ENCODE measurements at regions not wholly inside any gene's neighbourhood (a gene's known extent, or its start where the extent isn't known, plus 50 kb on each side); places are given as distances from the start of the nearest gene placed in this dataset.

GRCh38 chr14:82504894-82505293, 971.2 kb upstream of the SEL1L start:
- Histone ChIP-seq H3K36me3 (ENCODE audit: control insufficient read depth in 2 of 2, extremely low read depth in 1 of 2, insufficient read depth in 2 of 2, low read length in 2 of 2) (no peaks in the 10 kb centered on the region), H3K9me3 (replicated peaks; ENCODE audit: control insufficient read depth, insufficient read depth, low read length) (peaks cover 2% of the 10 kb centered on the region), H3K27me3 (ENCODE audit: control insufficient read depth in 2 of 2, insufficient read depth in 2 of 2, low read length in 2 of 2) (no peaks in the 10 kb centered on the region), H4K20me1 (replicated peaks; ENCODE audit: control insufficient read depth, extremely low read depth, insufficient read depth, low read length) (no peaks in the 10 kb centered on the region), H3K27ac (ENCODE audit: insufficient read depth, low read depth, low read length) (no peak overlapping the region), H3K4me3 (replicated peaks in 1 of 3; ENCODE audit: insufficient read depth in 1 of 3, low read depth in 1 of 3, low read length in 3 of 3) (no peak overlapping the region), H3K9ac (replicated peaks; ENCODE audit: extremely low read depth, insufficient read depth, low read length) (no peak overlapping the region), H3K4me1 (ENCODE audit: control insufficient read depth, extremely low read depth, insufficient read depth, low read length) (no peaks in the 10 kb centered on the region), H2AFZ (ENCODE audit: low read depth, low read length) (no peak overlapping the region), H3K4me2 (ENCODE audit: insufficient read depth, low read length) (no peak overlapping the region), H3K79me2 (ENCODE audit: control insufficient read depth, insufficient read depth, low read length) (no peaks in the 10 kb centered on the region), H3K9me1 (replicated peaks; ENCODE audit: control insufficient read depth, extremely low read depth, insufficient read depth, low read length) (no peaks in the 10 kb centered on the region)
- dilution Hi-C loops (cut with MboI; ENCODE audit: extremely low pct_ligation_motif_present, low sequenced_read_pairs) = no loop called here
- FAIRE-seq (no peak), DNase-seq (ENCODE audit: low read depth, low spot score) (no peak)
- intact Hi-C loops (cut with micrococcal nuclease) = no loop called here
- CTCF ChIA-PET = no interaction called here
- no TSS peak for BruUV-seq (replicated peaks)
- TF ChIP-seq GATA2 (IDR thresholded peaks at IDR 0.05; ENCODE audit: insufficient read depth, insufficient read length, low read depth, low read length) (no peak), CTCF (IDR thresholded peaks at IDR 0.05; ENCODE audit: extremely low read depth in 1 of 2, insufficient read depth in 1 of 2, low read depth in 1 of 2, low read length in 2 of 2) (no peak), EZH2 (IDR thresholded peaks at IDR 0.05; ENCODE audit: borderline replicate concordance, low read depth, low read length, severe bottlenecking) (no peak), MYC (IDR thresholded peaks at IDR 0.05; ENCODE audit: low read depth, low read length) (no peak)
- POLR2A ChIA-PET = no interaction called here

DNA sequence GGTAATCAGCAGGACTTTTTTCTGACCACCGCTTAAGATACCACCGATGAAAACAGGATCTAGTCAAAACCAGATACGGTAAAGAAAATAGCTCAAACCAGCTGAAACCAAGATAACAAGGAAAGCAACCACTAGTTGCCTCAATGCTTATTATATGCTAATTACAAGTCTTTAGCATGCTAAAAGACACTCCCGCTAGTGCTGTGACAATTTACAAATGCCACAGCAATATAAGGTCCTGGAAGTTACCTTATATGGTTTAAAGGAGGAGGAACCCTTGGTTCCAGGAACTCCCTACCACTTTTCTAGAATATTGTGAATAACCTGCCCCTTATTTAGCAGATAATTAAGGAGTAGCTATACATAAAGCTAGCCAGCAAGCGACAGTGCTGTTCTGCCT, 976.4 kb upstream of the SEL1L start:
- DNase-seq (ENCODE audit: low read depth, low spot score) = no peak
- Histone ChIP-seq H3K79me2 (ENCODE audit: control insufficient read depth, insufficient read depth, low read length) (no peaks in the 10 kb centered on the region), H2AFZ (ENCODE audit: low read depth, low read length) (no peak overlapping the region), H3K27me3 (ENCODE audit: control insufficient read depth in 2 of 2, insufficient read depth in 2 of 2, low read length in 2 of 2) (no peaks in the 10 kb centered on the region), H3K9ac (replicated peaks; ENCODE audit: extremely low read depth, insufficient read depth, low read length) (no peak overlapping the region), H3K27ac (ENCODE audit: insufficient read depth, low read depth, low read length) (no peak overlapping the region), H3K36me3 (ENCODE audit: control insufficient read depth in 2 of 2, extremely low read depth in 1 of 2, insufficient read depth in 2 of 2, low read length in 2 of 2) (no peaks in the 10 kb centered on the region), H3K9me3 (replicated peaks; ENCODE audit: control insufficient read depth, insufficient read depth, low read length) (no peaks in the 10 kb centered on the region), H3K4me1 (ENCODE audit: control insufficient read depth, extremely low read depth, insufficient read depth, low read length) (no peaks in the 10 kb centered on the region), H4K20me1 (replicated peaks; ENCODE audit: control insufficient read depth, extremely low read depth, insufficient read depth, low read length) (no peaks in the 10 kb centered on the region), H3K9me1 (replicated peaks; ENCODE audit: control insufficient read depth, extremely low read depth, insufficient read depth, low read length) (no peaks in the 10 kb centered on the region), H3K4me2 (ENCODE audit: insufficient read depth, low read length) (no peak overlapping the region), H3K4me3 (replicated peaks in 1 of 3; ENCODE audit: insufficient read depth in 1 of 3, low read depth in 1 of 3, low read length in 3 of 3) (no peak overlapping the region)
- no peak for TF ChIP-seq JUN (IDR thresholded peaks at IDR 0.05; ENCODE audit: borderline replicate concordance, insufficient read depth, insufficient read length, low read depth)
- TF ChIP-seq EZH2 (IDR thresholded peaks at IDR 0.05; ENCODE audit: borderline replicate concordance, low read depth, low read length, severe bottlenecking) = no peak
- TF ChIP-seq, protein P1, sequence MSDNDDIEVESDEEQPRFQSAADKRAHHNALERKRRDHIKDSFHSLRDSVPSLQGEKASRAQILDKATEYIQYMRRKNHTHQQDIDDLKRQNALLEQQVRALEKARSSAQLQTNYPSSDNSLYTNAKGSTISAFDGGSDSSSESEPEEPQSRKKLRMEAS (IDR thresholded peaks at IDR 0.05; ENCODE audit: insufficient read depth, insufficient read length) = no peak
- no peak for TF ChIP-seq GATA2 (IDR thresholded peaks at IDR 0.05; ENCODE audit: insufficient read depth, insufficient read length, low read depth, low read length)
- no peak for TF ChIP-seq POLR2A (IDR thresholded peaks at IDR 0.05; ENCODE audit: low read depth, low read length)
- TF ChIP-seq POLR2AphosphoS5 (IDR thresholded peaks at IDR 0.05; ENCODE audit: insufficient read depth, low read depth, low read length) = no peak
- TF ChIP-seq FOS (IDR thresholded peaks at IDR 0.05; ENCODE audit: borderline replicate concordance, insufficient read depth, low read length) = no peak
- no peak for TF ChIP-seq CTCF (IDR thresholded peaks at IDR 0.05; ENCODE audit: extremely low read depth in 1 of 2, insufficient read depth in 1 of 2, low read depth in 1 of 2, low read length in 2 of 2)
- TF ChIP-seq MYC (IDR thresholded peaks at IDR 0.05; ENCODE audit: low read depth, low read length) = no peak
- intact Hi-C loops (cut with micrococcal nuclease) (no loop called here), dilution Hi-C loops (cut with MboI; ENCODE audit: extremely low pct_ligation_motif_present, low sequenced_read_pairs) (no loop called here)
- ChIA-PET CTCF (no interaction called here), POLR2A (no interaction called here)
- no peak for FAIRE-seq
- BruUV-seq (replicated peaks) = no TSS peak
